Endothelial cell of umbilical vein (primary cell): ENCODE measurements at regions not wholly inside any gene's neighbourhood (a gene's known extent, or its start where the extent isn't known, plus 50 kb on each side); places are given as distances from the start of the nearest gene placed in this dataset.

Experiments used
- CTCF ChIP-seq, 2 donors: IDR thresholded peaks; 1 replicate in 1 of 2; 2 replicates in 1 of 2; pipeline ENCODE4 v1.5.1; 2011; ENCODE audit warnings: low read length in 2 of 2, mild to moderate bottlenecking in 2 of 2, moderate library complexity in 2 of 2, control low read depth in 1 of 2, inconsistent platforms in 1 of 2, low read depth in 1 of 2; ENCODE audit not compliant: insufficient read depth in 1 of 2; ENCODE audit errors: extremely low read depth in 1 of 2
- POLR2AphosphoS5 ChIP-seq: IDR thresholded peaks from 2 replicates; pipeline ENCODE4 v1.6.1; 2012; ENCODE audit warnings: low read depth, mild to moderate bottlenecking, control low read depth, low read length, moderate library complexity; ENCODE audit not compliant: insufficient read depth

- TF ChIP-seq CTCF (IDR thresholded peaks at IDR 0.05; ENCODE audit: extremely low read depth in 1 of 2, insufficient read depth in 1 of 2, low read depth in 1 of 2, low read length in 2 of 2): no peak
- no peak for TF ChIP-seq POLR2AphosphoS5
Measured at GRCh38 chr1:88058205-88058604, 625.9 kb upstream of the PKN2 start.
